ENCODE measurements at regions not wholly inside any gene's neighbourhood (a gene's known extent, or its start where the extent isn't known, plus 50 kb on each side); places are given as distances from the start of the nearest gene placed in this dataset.
"Not testable (repeated sequence)": the region's sequence is repeated elsewhere in the genome, so short reads cannot be mapped to it uniquely, and the experiment has no call there.

- no peak for ATAC-seq
Observed at GRCh38 chr11:36741515-36741914, 143.5 kb upstream of the RAG2 start.

GRCh38 chr11:36738292-36738861 is 140.3 kb upstream of the RAG2 start:
- ATAC-seq: no peak

GRCh38 chr11:36736103-36736502 is 138.1 kb upstream of the RAG2 start:
- ATAC-seq: no peak

- ATAC-seq: not testable (repeated sequence)
Observed at GRCh38 chr11:36733721-36734120, 135.7 kb upstream of the RAG2 start.

GRCh38 chr11:36730761-36731160 is 132.7 kb upstream of the RAG2 start:
- no peak for ATAC-seq

- no peak for ATAC-seq
Observed at GRCh38 chr11:36729825-36730224, 131.8 kb upstream of the RAG2 start.

- ATAC-seq: no peak
Observed at GRCh38 chr11:36726420-36726819, 128.4 kb upstream of the RAG2 start.

GRCh38 chr11:36724742-36725385 is 126.8 kb upstream of the RAG2 start:
- ATAC-seq: no peak

GRCh38 chr11:36722421-36722820 is 124.4 kb upstream of the RAG2 start:
- no peak for ATAC-seq

- ATAC-seq: no peak
Observed at GRCh38 chr11:36719358-36720107, 121.5 kb upstream of the RAG2 start.

GRCh38 chr11:36718451-36718850 is 120.4 kb upstream of the RAG2 start:
- no peak for ATAC-seq

GRCh38 chr11:36713715-36714114 is 115.7 kb upstream of the RAG2 start:
- ATAC-seq: no peak

GRCh38 chr11:36711104-36711825 is 113.2 kb upstream of the RAG2 start:
- no peak for ATAC-seq
